ENCODE measurements at regions not wholly inside any gene's neighbourhood (a gene's known extent, or its start where the extent isn't known, plus 50 kb on each side); places are given as distances from the start of the nearest gene placed in this dataset.

DNA sequence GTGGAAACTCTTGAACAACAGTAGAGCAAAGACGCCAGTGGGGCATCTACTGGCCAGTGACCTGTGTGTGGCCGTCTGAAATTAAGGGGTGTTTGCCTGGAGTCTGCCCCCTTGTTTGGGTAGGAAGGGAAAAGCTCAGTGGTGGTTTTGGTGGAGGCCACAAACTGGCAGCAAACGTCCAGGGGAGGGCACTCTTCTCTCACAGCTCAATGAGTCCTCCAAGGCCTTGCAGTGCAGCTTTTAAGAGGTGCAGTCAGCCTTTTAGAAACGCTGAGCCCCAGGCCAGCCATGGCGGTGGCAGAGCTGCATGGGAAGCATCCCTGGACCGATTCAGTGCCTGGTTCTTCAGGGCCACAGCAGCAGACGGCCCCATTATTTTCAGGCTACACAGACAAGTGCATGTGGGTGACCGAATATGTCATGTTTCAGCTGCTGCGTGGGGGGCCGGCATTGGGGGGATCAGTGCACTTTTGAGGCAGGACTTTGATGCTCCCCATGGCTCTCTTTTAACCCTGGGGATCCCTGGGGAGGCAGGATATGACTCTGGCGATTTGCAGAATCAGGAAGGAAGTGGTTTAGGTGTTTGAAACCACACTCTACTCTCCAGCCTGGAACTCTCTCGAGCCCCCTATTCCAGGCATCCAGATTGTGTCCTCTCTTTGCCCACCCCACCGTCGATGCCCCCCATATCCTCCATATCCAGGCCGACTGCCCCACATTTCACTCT is 414.0 kb downstream of the PRDM2 start (continued):
- TF ChIP-seq MAF1 (CRISPR knock-in tag; IDR thresholded peaks at IDR 0.05; ENCODE audit: borderline replicate concordance) (no peak), AKAP8 (CRISPR knock-in tag; IDR thresholded peaks at IDR 0.05) (no peak), NFKB2 (CRISPR knock-in tag; IDR thresholded peaks at IDR 0.05; ENCODE audit: borderline replicate concordance) (no peak), SKIL (CRISPR knock-in tag; IDR thresholded peaks at IDR 0.05; ENCODE audit: borderline replicate concordance) (no peak), CSRNP2 (CRISPR knock-in tag; conservative IDR thresholded peaks at IDR 0.05; ENCODE audit: low read depth) (no peak), MXI1 (IDR thresholded peaks at IDR 0.05; ENCODE audit: borderline replicate concordance, low read depth, low read length) (no peak), NFKBIZ (CRISPR knock-in tag; IDR thresholded peaks at IDR 0.05) (no peak), POGZ (CRISPR knock-in tag; IDR thresholded peaks at IDR 0.05) (no peak), ZNF33B (CRISPR knock-in tag; IDR thresholded peaks at IDR 0.05) (no peak), XRCC5 (optimal IDR thresholded peaks at IDR 0.05; ENCODE audit: low read length) (peak; percentile 19), GATAD1 (CRISPR knock-in tag; IDR thresholded peaks at IDR 0.05) (no peak), SSRP1 (CRISPR knock-in tag; IDR thresholded peaks at IDR 0.05) (no peak), STAG1 (CRISPR knock-in tag; IDR thresholded peaks at IDR 0.05) (peak; percentile 75), ZNF430 (CRISPR knock-in tag; IDR thresholded peaks at IDR 0.05) (no peak), ZEB1 (IDR thresholded peaks at IDR 0.05; ENCODE audit: insufficient replicate concordance, low read depth) (no peak), ZNF552 (CRISPR knock-in tag; IDR thresholded peaks at IDR 0.05; ENCODE audit: borderline replicate concordance) (no peak), SMC3 (IDR thresholded peaks at IDR 0.05; ENCODE audit: low read length) (peak; percentile 49; the same call in 1 of the 2 replicates), RARA (CRISPR knock-in tag; IDR thresholded peaks at IDR 0.05) (no peak)
- TF ChIP-seq, protein P1, sequence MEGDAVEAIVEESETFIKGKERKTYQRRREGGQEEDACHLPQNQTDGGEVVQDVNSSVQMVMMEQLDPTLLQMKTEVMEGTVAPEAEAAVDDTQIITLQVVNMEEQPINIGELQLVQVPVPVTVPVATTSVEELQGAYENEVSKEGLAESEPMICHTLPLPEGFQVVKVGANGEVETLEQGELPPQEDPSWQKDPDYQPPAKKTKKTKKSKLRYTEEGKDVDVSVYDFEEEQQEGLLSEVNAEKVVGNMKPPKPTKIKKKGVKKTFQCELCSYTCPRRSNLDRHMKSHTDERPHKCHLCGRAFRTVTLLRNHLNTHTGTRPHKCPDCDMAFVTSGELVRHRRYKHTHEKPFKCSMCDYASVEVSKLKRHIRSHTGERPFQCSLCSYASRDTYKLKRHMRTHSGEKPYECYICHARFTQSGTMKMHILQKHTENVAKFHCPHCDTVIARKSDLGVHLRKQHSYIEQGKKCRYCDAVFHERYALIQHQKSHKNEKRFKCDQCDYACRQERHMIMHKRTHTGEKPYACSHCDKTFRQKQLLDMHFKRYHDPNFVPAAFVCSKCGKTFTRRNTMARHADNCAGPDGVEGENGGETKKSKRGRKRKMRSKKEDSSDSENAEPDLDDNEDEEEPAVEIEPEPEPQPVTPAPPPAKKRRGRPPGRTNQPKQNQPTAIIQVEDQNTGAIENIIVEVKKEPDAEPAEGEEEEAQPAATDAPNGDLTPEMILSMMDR (CRISPR knock-in tag; IDR thresholded peaks at IDR 0.05): peak; percentile 73
